DND-41 (cell line): ENCODE measurements at regions not wholly inside any gene's neighbourhood (a gene's known extent, or its start where the extent isn't known, plus 50 kb on each side); places are given as distances from the start of the nearest gene placed in this dataset.

Experiments
- ATAC-seq: fragments of 200-7000 bp; cut with Tn5 transposase; 3 replicates; pipeline ENCODE4 v1.9.1; 2021; ENCODE audit warnings: low read depth; ENCODE audit not compliant: insufficient read depth
- DNase-seq: peaks from one replicate; pipeline ENCODE4 v3.0.0-alpha.2; 2020
- H2AFZ ChIP-seq: 2 replicates; pipeline ENCODE4 v1.6.0; 2012; ENCODE audit warnings: low read depth, low read length
- H3K27ac ChIP-seq: 2 replicates; pipeline ENCODE4 v1.5.1; 2012; ENCODE audit warnings: low read length, inconsistent platforms
- H3K27me3 ChIP-seq: fragments of 200-600 bp; sonication (generic); 2 replicates; pipeline ENCODE4 v1.6.0; 2012; ENCODE audit warnings: low read length, mild to moderate bottlenecking, inconsistent platforms; ENCODE audit not compliant: insufficient read depth, poor library complexity
- H3K36me3 ChIP-seq: 2 replicates; pipeline ENCODE4 v1.5.1; 2012; ENCODE audit warnings: low read length, inconsistent platforms; ENCODE audit not compliant: insufficient read depth
- H3K4me1 ChIP-seq: 2 replicates; pipeline ENCODE4 v1.5.1; 2012; ENCODE audit warnings: mild to moderate bottlenecking, low read length; ENCODE audit not compliant: insufficient read depth
- H3K4me2 ChIP-seq: 2 replicates; pipeline ENCODE4 v1.6.0; 2012; ENCODE audit warnings: mild to moderate bottlenecking, moderate library complexity, low read length, inconsistent platforms; ENCODE audit not compliant: insufficient read depth
- H3K4me3 ChIP-seq, 2 experiments: fragments of 200-600 bp in 1 of 2; shearing (Covaris generic) in 1 of 2; 2 replicates each; pipeline ENCODE4 v1.5.1; 2012 to 2016; ENCODE audit warnings: inconsistent platforms in 2 of 2, low read length in 2 of 2, mild to moderate bottlenecking in 2 of 2, low read depth in 1 of 2, moderate library complexity in 1 of 2
- H3K79me2 ChIP-seq: 2 replicates; pipeline ENCODE4 v1.6.0; 2012; ENCODE audit warnings: low read length, inconsistent platforms; ENCODE audit not compliant: insufficient read depth
- H3K9ac ChIP-seq: 2 replicates; pipeline ENCODE4 v1.6.0; 2012; ENCODE audit warnings: low read depth, mild to moderate bottlenecking, inconsistent platforms, low read length, moderate library complexity
- H3K9me3 ChIP-seq: 2 replicates; pipeline ENCODE4 v1.5.1; 2012; ENCODE audit warnings: low read length, moderate library complexity, mild to moderate bottlenecking, inconsistent platforms; ENCODE audit not compliant: insufficient read depth, severe bottlenecking
- H4K20me1 ChIP-seq: 2 replicates; pipeline ENCODE4 v1.6.0; 2012; ENCODE audit warnings: low read length; ENCODE audit not compliant: insufficient read depth
- CTCF ChIP-seq: IDR thresholded peaks from 2 replicates; pipeline ENCODE4 v1.5.1; 2012; ENCODE audit warnings: borderline replicate concordance, low read length, moderate library complexity, mild to moderate bottlenecking; ENCODE audit not compliant: poor library complexity, severe bottlenecking; ENCODE audit errors: extremely low read depth
- EZH2 ChIP-seq: IDR thresholded peaks from 3 replicates; pipeline ENCODE4 v1.6.1; 2012; ENCODE audit warnings: borderline replicate concordance, low read depth, mild to moderate bottlenecking, moderate library complexity, low read length, inconsistent platforms; ENCODE audit not compliant: severe bottlenecking

- no peak for DNase-seq
- no peak for ATAC-seq
- Histone ChIP-seq H3K4me2 (no peak overlapping the region), H3K9me3 (no peaks in the 10 kb centered on the region), H4K20me1 (no peaks in the 10 kb centered on the region), H3K27ac (no peak overlapping the region), H3K4me3 (no peak overlapping the region), H3K4me1 (no peaks in the 10 kb centered on the region), H2AFZ (no peak overlapping the region), H3K36me3 (no peaks in the 10 kb centered on the region), H3K27me3 (no peaks in the 10 kb centered on the region), H3K9ac (no peak overlapping the region), H3K79me2 (no peaks in the 10 kb centered on the region)
- TF ChIP-seq EZH2: no peak
- TF ChIP-seq CTCF: peak; percentile 15
These were observed 75.6 kb upstream of the REG3A start for GRCh38 chr2:79235135-79235534.

- H3K36me3 ChIP-seq: no peaks in the 10 kb centered on the region
These were observed 64.0 kb upstream of the REG3A start for GRCh38 chr2:79223539-79223938.

GRCh38 chr2:79219383-79219988, 59.9 kb upstream of the REG3A start:
- TF ChIP-seq CTCF (peak; percentile 82), EZH2 (no peak)
- H3K27ac ChIP-seq: no peak overlapping the region
- H3K9me3 ChIP-seq: no peaks in the 10 kb centered on the region
- no peaks in the 10 kb centered on the region for H3K36me3 ChIP-seq
- H3K27me3 ChIP-seq: no peaks in the 10 kb centered on the region
- no peaks in the 10 kb centered on the region for H3K79me2 ChIP-seq
- H3K4me1 ChIP-seq: no peaks in the 10 kb centered on the region
- no peak overlapping the region for H3K4me2 ChIP-seq
- no peaks in the 10 kb centered on the region for H4K20me1 ChIP-seq
- H3K9ac ChIP-seq: no peak overlapping the region
- peak; percentile 42; the same call in 1 of the 3 replicates for ATAC-seq
- no peak overlapping the region for H2AFZ ChIP-seq
- H3K4me3 ChIP-seq: no peak overlapping the region
- peak; percentile 36 for DNase-seq

More at GRCh38 chr2:79223539-79223938, 64.0 kb upstream of the REG3A start:
- H4K20me1 ChIP-seq: no peaks in the 10 kb centered on the region
- no peak overlapping the region for H3K4me3 ChIP-seq
- no peak overlapping the region for H3K4me2 ChIP-seq
- DNase-seq: no peak
- no peak overlapping the region for H3K27ac ChIP-seq
- no peaks in the 10 kb centered on the region for H3K79me2 ChIP-seq
- H3K9me3 ChIP-seq: no peaks in the 10 kb centered on the region
- ATAC-seq: no peak
- no peaks in the 10 kb centered on the region for H3K27me3 ChIP-seq
- no peak overlapping the region for H2AFZ ChIP-seq
- no peak overlapping the region for H3K9ac ChIP-seq
- no peaks in the 10 kb centered on the region for H3K4me1 ChIP-seq
- TF ChIP-seq CTCF (no peak), EZH2 (no peak)
